Activated CD8-positive, alpha-beta memory T cell treated with anti-CD3 and anti-CD28 coated beads, Interleukin-2, amount 50 U/mL, for 1 hour (primary cell): ENCODE measurements at regions not wholly inside any gene's neighbourhood (a gene's known extent, or its start where the extent isn't known, plus 50 kb on each side); places are given as distances from the start of the nearest gene placed in this dataset.
"Not testable (repeated sequence)": the region's sequence is repeated elsewhere in the genome, so short reads cannot be mapped to it uniquely, and the experiment has no call there.

Experiments
- DNase-seq: peaks from one replicate; pipeline ENCODE4 v3.0.0-alpha.2; 2020; ENCODE audit errors: extremely low read depth

DNA sequence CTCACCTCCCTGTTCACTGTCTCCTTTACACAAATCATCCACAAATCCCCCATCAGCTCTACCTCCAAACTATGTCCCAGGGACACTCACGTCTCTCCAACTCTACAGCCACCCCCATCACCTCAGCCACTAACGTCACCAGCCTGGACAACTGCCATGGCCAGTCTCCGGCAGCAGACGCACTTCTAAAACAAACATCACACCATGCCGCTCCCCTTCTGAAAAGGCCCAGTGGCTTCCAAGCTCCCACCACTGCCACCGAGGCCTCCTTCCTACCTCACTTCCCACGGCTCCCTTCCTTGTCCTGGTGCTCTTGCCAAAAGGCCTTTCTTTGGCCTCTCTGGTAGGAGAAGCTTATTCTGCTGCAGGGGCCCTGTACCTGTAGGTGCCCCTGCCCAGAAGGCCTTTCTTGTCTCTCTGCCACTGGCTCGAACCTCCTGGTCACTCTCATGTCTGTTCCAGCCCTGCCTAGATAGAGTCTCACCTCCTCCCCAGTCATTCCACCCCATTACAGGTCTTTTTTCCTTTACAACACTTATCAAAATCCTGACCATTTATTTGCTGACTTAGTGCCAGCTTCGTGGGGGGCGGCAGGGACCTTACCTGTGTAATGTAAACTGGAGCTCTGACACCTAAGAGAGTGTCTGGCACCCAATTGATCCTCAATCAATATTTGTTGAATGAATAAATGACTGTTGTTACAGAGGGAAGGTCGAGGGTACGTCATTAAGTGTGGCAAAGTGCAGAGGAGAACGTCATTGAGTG lies 304.2 kb downstream of the GOLGA6L6 start:
- DNase-seq: not testable (repeated sequence)

DNA sequence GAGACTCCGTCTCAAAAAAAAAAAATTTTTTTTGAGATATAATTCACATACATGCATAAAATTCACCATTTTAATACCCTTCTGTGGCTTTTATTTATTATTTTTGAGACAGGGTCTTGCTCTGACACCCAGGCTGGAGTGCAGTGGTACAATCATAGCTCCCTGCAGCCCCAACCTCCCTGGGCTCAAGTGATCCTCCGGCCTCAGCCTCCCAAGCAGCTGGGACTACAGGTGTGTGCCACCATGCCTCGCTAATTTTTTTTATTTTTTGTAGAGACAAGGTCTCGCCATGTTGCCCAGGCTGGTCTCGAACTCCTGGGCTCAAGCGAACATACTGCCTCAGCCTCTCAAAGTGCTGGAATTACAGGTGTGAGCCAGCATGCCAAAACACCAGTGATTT lies 305.9 kb downstream of the GOLGA6L6 start:
- not testable (repeated sequence) for DNase-seq

DNA sequence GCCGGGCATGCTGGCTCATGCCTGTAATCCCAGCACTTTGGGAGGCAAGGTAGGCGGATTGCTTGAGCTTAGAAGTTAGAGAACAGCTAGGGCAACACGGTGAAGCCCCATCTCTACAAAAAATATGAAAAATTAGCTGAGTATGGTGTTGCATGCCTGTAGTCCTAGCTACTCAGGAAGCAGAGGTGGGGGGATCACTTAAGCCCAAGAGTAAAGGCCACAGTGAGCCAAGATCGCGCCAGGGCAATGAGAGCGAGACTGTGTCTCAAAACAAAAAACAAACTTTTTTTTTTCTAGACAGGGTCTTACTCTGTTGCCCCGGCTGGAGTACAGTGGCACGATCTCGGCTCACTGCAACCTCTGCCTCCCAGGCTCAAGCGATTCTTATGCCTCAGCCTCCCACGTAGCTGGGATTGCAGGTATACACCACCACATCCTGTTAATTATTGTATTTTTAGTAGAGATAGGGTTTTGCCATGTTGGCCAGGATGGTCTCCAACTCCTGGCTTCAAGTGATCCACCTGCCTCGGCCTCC lies 307.5 kb downstream of the GOLGA6L6 start:
- DNase-seq: not testable (repeated sequence)

DNA sequence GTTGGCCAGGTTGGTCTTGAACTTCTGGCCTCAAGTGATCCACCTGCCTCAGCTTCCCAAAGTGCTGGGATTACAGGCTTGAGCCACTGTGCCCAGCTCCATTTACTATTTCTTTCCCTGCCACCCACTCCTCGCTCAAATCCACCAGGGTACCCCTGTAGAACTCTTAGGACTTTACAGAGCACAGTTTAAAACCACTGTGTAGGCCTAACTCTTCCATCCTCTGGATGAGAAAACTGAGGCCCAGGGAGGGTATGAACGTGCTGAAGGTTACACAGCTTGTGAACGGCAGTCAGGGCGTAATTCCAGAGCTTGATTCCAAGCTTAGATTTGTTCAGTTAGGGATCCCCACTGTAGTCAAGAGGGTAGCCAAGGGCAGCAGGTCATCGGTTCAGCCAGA lies 309.1 kb downstream of the GOLGA6L6 start:
- not testable (repeated sequence) for DNase-seq

DNA sequence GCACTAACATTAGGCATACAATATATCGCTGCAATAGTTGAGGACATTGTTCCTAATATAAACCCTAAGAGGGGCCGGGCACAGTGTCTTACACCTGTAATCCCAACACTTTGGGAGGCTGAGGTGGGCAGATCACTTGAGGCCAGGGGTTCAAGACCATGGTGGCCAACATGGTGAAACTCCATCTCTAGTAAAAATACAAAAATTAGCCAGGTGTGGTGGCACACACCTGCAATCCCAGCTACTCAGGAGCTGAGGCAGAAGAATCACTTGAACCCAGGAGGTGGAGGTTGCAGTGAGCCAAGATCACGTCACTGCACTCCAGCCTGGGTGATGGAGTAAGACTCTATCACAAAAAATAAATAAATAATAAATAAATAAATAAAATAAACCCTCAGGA lies 310.9 kb downstream of the GOLGA6L6 start:
- DNase-seq: not testable (repeated sequence)

DNA sequence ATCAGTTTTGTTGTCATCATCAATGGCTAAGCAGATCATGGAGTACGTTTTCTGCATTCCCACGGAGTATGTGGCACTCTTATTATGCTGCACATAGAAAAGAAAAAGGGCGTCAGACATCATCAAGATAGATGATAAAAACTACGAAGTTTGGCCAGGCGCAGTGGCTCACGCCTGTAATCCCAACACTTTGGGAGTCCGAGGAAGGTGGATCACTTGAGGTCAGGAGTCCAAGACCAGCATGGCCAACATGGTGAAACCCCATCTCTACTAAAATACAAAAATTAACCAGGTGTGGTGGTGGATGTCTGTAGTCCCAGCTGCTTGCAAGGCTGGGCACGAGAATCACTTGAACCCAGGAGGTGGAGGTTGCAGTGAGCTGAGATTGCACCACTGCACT lies 312.8 kb downstream of the GOLGA6L6 start:
- DNase-seq: not testable (repeated sequence)

DNA sequence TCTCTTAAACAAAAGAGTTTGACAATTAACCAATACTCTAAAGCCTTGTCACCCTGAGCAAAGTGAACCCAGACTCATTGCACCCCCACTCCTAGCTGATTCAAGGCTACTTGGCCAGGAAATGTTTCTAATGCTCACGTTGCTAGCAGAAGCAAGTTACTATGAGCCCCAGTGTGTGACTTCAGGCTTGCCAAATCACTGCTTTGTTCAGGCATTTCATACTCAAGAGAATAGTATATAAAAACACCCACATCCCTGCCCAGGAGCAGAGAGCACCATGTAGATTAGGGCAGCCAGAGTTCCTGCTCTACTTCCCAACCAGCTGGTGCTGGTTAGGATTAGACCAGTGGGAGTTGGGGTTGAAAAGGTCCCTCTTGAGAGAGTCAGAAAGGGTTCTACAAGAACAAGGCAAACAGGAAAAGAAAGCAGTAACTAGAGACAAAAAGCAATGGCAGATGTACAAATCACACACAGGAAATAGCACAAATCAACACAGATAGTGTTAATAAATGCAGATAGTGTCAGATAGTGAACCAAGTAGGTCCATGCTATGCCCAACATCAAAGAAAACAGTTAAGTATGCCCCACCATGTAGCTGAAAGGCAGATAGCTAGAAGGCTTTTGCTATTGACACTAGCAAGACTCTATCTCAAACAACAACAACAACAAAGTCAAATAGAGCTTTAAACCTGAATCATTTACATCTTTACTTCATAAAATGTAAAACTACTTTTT lies 314.3 kb downstream of the GOLGA6L6 start:
- DNase-seq: not testable (repeated sequence)

DNA sequence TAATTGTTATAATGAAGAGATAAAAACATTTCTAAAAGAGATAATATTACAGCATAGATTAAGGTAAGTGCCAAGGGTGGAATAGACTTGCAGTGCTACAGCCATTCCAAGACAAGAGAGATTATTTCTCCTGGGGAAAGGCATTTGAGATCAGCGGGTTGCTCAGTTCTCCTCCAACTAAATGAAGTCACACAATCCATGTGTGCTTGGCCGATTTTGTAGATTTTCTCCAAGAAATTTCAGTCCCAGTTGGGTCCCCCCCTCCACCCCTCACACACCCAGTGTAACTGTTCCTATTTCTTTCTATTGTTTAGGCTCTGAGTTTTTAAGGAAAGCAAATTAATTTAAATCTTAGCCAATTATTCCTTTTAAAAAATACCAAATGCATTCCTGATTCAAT lies 315.1 kb downstream of the GOLGA6L6 start:
- DNase-seq: not testable (repeated sequence)

DNA sequence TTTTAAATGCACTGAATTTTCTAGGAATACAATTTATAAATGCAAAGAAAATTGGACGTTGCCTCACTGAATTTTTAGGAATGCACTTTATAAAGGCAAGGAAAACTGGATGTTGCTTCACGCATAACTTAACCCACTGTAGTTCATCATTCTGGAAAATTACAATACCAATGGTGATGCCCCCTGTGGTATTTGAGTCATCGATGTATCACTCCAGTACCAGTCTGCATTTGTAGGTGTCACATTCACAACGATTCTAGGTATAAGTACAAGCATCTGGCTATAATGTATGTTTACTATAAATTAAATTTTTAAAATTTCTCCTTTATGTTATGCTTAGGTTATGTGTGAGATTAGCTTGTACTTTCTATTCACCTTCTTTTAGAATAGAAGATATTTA lies 320.5 kb downstream of the GOLGA6L6 start:
- DNase-seq: not testable (repeated sequence)

DNA sequence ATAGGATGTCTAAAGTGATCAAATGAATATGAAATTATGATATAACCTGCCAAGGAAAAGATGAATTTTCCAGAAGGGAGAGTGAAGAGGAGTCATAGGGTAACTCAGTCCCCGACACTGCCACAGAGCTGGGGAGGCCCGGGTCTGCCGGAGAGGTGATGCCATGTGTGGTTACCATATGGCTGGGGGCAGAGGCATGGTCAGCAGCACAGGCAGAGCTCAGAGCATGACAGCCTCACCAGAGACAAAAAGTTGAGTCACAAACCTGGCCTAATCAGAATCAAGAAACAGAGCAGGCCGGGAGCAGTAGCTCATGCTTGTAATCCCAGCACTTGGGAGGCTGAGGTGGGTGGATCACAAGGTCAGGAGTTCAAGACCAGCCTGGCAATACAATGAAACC lies 322.4 kb downstream of the GOLGA6L6 start:
- DNase-seq: not testable (repeated sequence)

DNA sequence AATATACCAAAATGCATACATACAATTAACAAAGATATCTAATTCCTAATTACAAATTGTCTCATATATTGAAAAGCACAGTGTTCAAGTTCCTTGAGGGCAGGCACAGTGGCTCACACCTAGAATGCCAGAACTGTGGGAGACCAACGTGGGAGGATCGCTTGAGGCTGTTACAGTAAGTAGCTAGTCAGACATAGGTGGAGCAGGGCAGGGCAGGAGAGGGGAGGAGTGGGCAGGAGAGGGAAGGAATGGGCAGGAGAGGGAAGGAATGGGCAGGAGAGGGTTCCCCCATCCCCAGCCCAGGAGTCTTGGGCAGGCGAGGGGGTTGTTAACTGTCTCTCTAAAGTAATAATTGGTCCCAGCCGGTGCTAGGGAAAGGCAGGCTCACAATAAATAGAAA lies 325.9 kb downstream of the GOLGA6L6 start:
- not testable (repeated sequence) for DNase-seq

DNA sequence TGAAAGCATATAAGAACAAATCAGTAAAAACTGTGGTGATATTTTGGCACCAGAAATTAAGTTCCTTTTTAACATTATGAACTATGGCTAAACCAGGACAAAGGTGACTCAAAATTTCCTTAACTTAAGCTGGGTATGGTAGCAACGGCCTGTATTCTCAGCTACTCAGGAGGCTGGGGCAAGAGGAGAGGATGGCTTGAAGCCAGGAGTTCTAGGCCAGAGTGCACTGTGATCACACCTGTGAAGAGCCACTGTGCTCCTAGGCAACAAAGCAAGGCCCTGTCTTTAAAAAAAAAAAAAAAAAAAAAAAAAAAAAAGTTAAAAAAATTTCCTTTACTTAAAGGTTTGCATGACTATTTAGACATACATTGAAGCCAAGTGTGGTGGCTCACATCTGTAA lies 327.5 kb downstream of the GOLGA6L6 start:
- not testable (repeated sequence) for DNase-seq

DNA sequence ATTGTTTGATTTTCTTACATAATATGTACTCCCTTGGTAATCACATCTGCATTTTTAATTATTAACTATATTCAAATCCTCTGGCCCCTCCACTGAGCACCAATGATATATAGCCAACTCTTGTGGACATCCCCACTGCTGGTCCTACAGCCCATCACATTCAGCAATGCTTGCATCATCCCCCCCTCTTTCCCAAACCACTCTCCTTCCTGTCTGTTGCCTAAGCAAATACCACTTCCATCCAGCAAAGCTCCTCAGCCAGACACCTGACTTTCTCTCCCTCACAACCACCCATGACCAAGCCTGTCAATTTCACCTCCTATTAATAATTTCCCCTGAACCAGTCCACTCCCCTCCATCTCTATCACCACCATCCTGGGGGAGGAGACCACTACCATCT lies 330.1 kb downstream of the GOLGA6L6 start:
- not testable (repeated sequence) for DNase-seq

DNA sequence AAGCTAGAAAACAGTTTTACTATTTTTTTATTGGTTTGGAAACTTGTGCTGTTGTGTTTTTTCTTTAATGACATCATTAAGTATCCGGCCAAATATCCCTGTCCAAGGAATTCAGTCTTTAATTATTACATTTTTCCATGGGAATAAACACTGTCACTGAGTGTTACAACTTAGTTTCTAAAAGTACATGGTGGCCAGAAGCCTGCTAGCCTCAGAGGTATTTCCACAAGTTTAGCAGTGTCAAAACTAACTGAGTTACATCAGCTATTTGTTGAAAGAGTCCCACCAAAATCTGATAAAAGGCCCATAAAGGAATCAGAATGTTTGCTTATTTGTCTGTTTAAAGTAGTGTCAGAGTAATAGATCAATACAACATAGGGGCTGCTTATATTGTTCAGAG lies 331.6 kb downstream of the GOLGA6L6 start:
- not testable (repeated sequence) for DNase-seq

DNA sequence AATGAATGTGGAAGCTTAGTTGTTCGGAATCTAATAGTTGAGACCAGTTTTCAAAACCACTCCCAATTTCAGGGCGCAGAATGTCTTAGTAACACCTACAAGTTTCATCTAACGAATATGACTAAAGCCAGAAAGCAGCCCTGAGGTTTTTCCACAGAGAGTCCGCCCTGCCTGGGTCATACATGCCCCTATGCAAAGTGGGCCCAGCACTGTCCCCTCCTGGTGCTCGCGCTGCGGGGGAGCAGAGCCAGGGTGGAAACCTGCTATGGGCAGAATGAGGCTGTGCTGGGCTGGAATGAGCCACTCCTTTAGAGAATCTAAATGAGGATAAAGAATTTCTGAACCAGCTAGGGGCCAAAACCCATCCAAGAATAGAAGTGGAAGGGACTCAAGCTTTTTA lies 334.0 kb downstream of the GOLGA6L6 start:
- not testable (repeated sequence) for DNase-seq

DNA sequence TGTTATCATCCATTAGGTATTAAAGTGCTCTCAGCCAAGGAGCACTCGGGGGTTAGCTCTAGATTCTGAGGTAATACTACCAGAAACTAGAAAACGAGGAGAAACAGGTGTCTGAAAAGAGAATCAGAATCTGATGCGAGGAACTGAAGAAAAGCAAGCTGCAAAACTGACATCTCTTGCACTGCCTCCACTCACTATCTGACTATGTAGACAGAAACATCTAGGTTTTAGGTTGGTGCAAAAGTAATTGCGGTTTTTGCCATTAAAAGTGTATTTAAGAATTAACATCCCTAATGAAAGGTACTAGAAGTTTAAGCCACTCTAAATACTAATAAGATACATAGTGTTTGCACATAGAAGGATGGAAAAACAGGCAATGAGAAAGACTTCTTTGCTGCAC lies 334.4 kb downstream of the GOLGA6L6 start:
- not testable (repeated sequence) for DNase-seq

DNA sequence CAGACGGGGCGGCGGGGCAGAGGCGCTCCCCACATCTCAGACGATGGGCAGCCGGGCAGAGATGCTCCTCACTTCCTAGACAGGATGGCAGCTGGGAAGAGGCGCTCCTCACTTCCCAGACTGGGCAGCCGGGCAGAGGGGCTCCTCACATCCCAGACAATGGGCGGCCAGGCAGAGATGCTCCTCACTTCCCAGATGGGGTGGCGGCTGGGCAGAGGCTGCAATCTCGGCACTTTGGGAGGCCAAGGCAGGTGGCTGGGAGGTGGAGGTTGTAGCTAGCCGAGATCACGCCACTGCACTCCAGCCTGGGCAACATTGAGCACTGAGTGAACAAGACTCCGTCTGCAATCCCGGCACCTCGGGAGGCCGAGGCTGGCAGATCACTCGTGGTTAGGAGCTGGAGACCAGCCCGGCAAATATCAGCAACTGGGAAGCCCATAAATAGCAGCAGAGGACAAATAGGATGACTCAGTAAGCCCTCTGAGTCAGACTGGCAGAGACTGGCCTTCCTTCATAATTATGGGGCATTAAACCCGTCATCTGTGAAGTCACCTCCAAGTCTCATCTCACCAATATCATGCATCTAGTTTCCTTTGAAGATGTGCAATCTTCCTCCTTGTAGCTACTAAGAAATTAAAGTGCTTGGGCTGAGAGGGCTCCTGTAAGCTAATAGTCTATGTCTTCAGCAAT lies 337.3 kb downstream of the GOLGA6L6 start:
- DNase-seq: not testable (repeated sequence)

DNA sequence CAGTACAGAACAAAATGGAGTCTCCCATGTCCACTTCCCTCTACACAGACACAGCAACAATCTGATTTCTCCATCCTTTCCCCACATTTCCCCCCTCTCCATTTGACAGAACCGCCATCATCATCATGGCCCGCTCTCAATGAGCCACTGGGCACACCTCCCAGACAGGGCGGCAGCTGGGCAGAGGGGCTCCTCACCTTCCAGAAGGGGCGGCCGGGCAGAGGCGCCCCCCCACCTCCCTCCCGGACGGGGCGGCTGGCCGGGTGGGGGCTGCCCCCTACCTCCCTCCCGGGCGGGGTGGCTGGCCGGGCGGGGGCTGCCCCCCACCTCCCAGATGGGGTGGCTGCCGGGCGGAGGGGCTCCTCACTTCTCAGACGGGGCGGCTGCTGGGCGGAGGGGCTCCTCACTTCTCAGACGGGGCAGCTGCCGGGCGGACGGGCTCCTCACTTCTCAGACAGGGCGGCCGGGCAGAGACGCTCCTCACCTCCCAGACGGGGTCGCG lies 337.9 kb downstream of the GOLGA6L6 start:
- not testable (repeated sequence) for DNase-seq

DNA sequence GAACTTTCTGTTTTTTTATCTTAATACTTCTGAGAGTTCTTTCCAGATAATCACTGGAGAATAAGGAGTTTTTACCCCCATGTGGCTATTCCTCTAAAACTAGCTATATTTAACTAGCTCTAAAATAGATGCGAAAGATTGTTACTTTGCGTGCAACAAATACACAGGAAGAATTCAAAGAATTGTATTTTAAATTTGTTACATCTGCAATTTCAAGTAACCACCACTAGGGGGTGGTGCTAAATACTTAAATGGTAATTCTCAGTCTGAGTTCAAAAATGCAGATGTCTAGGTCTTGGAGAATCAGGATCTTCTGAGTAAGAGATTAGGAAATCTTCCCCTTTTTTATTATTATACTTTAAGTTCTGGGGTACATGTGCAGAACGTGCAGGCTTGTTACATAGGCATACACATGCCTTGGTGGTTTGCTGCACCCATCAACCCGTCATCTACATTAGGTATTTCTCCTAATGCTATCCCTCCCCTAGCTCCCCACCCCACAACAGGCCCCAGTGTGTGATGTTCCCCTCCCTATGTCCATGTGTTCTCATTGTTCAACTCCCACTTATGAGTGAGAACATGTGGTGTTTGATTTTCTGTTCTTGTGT lies 346.9 kb downstream of the GOLGA6L6 start:
- not testable (repeated sequence) for DNase-seq

DNA sequence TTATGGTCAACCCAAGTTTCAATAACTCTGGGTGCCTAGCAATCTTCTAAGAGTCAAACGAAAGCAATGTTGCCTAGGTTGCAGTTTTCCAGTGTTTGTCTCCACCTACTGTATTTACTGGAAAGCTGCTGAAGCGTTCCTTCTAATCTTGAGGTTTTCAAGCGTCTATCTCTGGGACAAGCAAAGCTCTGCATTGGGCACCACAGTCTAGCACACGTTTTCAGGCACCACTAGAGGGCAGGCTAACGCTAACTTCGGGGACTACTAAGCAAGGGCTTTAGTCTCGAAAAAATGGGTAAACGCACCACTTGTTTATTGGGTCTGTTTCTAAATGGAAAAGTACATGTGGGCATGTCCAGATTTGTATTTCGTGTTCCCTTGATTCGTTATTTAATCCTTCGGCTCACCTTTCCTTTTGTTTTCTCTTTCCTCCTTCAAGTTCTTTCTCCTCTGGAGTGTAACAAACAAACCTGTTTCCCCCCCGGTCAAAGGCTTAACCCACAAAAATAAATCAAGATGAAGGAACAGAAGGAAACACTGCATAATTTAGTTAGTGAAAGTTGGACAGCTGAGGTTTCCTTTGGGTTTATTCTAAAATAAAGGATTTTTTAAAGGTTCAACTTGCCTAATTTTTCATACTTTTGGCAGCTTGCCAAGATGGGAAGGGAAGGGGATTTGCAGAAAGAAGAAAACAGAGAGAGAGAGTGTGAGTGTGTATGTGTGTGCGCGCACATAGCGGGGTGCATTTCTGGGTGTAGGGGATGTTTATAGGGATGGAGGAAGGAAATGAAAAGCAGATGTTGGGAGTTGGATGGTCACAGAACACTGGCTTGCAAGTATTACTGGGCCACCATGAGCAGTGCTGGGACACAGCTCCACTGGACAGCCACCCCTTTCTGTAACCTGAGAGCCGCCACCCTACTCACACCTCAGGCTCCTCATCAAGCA lies 348.3 kb downstream of the GOLGA6L6 start:
- DNase-seq: not testable (repeated sequence)
